GM10266 (cell line): ENCODE measurements at regions not wholly inside any gene's neighbourhood (a gene's known extent, or its start where the extent isn't known, plus 50 kb on each side); places are given as distances from the start of the nearest gene placed in this dataset.
"Not testable (repeated sequence)": the region's sequence is repeated elsewhere in the genome, so short reads cannot be mapped to it uniquely, and the experiment has no call there.

ENCODE experiments used
- DNase-seq: peaks from one replicate; pipeline ENCODE4 v3.0.0; 2012; ENCODE audit errors: extremely low spot score
- CTCF ChIP-seq: IDR thresholded peaks from 2 replicates; pipeline ENCODE4 v1.5.1; 2012; ENCODE audit warnings: mild to moderate bottlenecking, low read depth; ENCODE audit not compliant: control insufficient read depth, insufficient read depth; ENCODE audit errors: missing control alignments

GRCh38 chr18:78271790-78272189 is 707.8 kb upstream of the SALL3 start:
- no peak for DNase-seq
- TF ChIP-seq CTCF: no peak

GRCh38 chr18:78273876-78274275 is 705.7 kb upstream of the SALL3 start:
- TF ChIP-seq CTCF: no peak
- no peak for DNase-seq

GRCh38 chr18:78283425-78283824 is 696.2 kb upstream of the SALL3 start:
- DNase-seq: not testable (repeated sequence)

GRCh38 chr18:78292618-78293380 is 686.8 kb upstream of the SALL3 start:
- TF ChIP-seq CTCF: no peak

GRCh38 chr18:78293540-78293939 is 686.1 kb upstream of the SALL3 start:
- no peak for DNase-seq

More at GRCh38 chr18:78292618-78293380, 686.8 kb upstream of the SALL3 start:
- DNase-seq: no peak

GRCh38 chr18:78293940-78294541 is 685.6 kb upstream of the SALL3 start:
- no peak for TF ChIP-seq CTCF
- DNase-seq: no peak

More at GRCh38 chr18:78293540-78293939, 686.1 kb upstream of the SALL3 start:
- no peak for TF ChIP-seq CTCF

GRCh38 chr18:78295262-78295661 is 684.4 kb upstream of the SALL3 start:
- no peak for TF ChIP-seq CTCF
- DNase-seq: no peak
